ENCODE measurements at regions not wholly inside any gene's neighbourhood (a gene's known extent, or its start where the extent isn't known, plus 50 kb on each side); places are given as distances from the start of the nearest gene placed in this dataset.

DNA sequence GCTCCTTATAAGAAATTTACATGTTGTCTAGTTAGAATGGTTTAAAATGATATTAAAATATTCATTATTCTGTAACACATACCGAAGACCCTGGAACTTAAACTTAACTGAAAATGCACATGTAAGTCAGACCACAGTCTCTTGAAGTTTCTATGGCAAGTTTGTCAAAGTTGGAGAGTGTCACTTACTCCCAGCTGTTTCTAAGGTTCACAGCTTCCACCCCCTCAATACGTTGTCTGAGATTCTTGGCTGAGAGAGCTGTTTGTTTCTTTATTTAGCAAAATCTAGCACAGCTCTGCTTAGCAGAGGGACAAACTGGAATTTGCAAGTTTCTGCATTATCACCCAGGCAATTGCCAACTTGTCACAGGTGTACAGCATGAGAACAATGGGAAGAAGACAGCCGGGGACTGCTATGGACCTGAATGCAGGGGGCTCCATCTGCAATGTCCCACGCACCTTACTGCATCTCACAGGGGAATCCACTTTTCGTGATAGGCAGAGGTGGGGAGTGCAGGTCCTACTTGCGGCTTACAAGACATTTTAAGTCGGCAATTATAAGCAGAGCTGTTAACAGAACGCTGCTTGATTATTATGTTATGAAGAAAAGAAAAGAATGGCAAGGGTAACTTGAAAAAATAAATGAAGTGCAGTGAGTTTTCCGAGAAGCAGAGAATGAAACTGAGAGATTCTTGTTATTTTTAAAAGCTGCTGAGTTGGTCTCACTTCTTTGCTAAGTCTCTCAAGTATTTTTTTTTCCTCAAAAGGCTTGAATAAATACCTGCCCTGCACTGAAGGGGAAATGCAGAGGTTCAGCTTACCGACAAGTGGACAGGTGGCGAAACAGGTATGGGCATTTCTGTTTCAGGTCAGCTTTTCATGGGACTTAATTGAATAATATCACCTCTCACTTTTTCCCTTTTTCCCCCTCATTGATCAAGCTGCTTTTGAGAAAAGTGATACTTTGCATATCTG lies 1072.1 kb upstream of the FANCL start:
- Histone ChIP-seq H3F3A (ENCODE audit: insufficient read depth, low read length) (no peaks in the 10 kb centered on the region), H3K9ac (ENCODE audit: low read length) (no peak overlapping the region), H3K4me2 (ENCODE audit: low read length) (no peak overlapping the region), H3K4me3 (ENCODE audit: low read depth, low read length, poor library complexity, severe bottlenecking) (no peak overlapping the region), H2AFZ (ENCODE audit: low read length) (no peak overlapping the region), H3K79me2 (ENCODE audit: insufficient read depth, low read length) (no peaks in the 10 kb centered on the region), H3K9me3 (ENCODE audit: low read length) (no peaks in the 10 kb centered on the region), H3K27me3 (ENCODE audit: insufficient read depth, low read length) (no peaks in the 10 kb centered on the region), H3K9me2 (ENCODE audit: low read depth, low read length) (no peaks in the 10 kb centered on the region), H3K27ac (ENCODE audit: low read depth, low read length, poor library complexity, severe bottlenecking) (no peak overlapping the region), H3K4me1 (ENCODE audit: insufficient read depth, low read length, severe bottlenecking) (no peaks in the 10 kb centered on the region), H4K20me1 (ENCODE audit: insufficient read depth, low read length) (no peaks in the 10 kb centered on the region), H3K36me3 (ENCODE audit: insufficient read depth, low read length) (no peaks in the 10 kb centered on the region)
- TF ChIP-seq EZH2 (IDR thresholded peaks at IDR 0.05; ENCODE audit: borderline replicate concordance, low read length) (no peak), CTCF (IDR thresholded peaks at IDR 0.05; ENCODE audit: low read length) (no peak)

DNA sequence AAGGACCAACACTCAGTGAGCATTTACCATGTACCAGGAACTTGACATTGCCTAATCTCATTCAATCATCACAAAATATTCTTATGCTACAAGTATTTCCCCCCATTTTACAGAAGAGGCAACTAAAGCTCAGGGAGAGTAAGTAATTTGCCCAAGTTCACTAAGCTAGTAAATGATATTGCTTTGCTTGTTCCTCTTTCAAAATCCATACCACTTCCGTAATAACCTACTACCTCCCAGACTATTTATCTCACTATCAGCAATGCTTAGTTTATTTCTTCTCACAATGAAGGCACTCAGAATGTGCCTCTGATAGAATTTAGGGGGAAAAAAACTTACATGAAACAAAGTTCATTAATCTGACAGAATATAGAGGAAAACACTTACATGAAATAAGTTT lies 1070.9 kb upstream of the FANCL start:
- no peaks in the 10 kb centered on the region for H3F3A ChIP-seq (ENCODE audit: insufficient read depth, low read length)
- no peak overlapping the region for H2AFZ ChIP-seq (ENCODE audit: low read length)
- H3K9me2 ChIP-seq (ENCODE audit: low read depth, low read length), result no peaks in the 10 kb centered on the region
- H3K79me2 ChIP-seq (ENCODE audit: insufficient read depth, low read length), result no peaks in the 10 kb centered on the region
- no peak overlapping the region for H3K9ac ChIP-seq (ENCODE audit: low read length)
- no peaks in the 10 kb centered on the region for H3K9me3 ChIP-seq (ENCODE audit: low read length)
- no peaks in the 10 kb centered on the region for H3K4me1 ChIP-seq (ENCODE audit: insufficient read depth, low read length, severe bottlenecking)
- no peak overlapping the region for H3K27ac ChIP-seq (ENCODE audit: low read depth, low read length, poor library complexity, severe bottlenecking)
- no peaks in the 10 kb centered on the region for H3K27me3 ChIP-seq (ENCODE audit: insufficient read depth, low read length)
- H3K36me3 ChIP-seq (ENCODE audit: insufficient read depth, low read length), result no peaks in the 10 kb centered on the region
- H3K4me2 ChIP-seq (ENCODE audit: low read length), result no peak overlapping the region
- no peaks in the 10 kb centered on the region for H4K20me1 ChIP-seq (ENCODE audit: insufficient read depth, low read length)
- no peak overlapping the region for H3K4me3 ChIP-seq (ENCODE audit: low read depth, low read length, poor library complexity, severe bottlenecking)
- TF ChIP-seq CTCF (IDR thresholded peaks at IDR 0.05; ENCODE audit: low read length) (no peak), EZH2 (IDR thresholded peaks at IDR 0.05; ENCODE audit: borderline replicate concordance, low read length) (no peak)

DNA sequence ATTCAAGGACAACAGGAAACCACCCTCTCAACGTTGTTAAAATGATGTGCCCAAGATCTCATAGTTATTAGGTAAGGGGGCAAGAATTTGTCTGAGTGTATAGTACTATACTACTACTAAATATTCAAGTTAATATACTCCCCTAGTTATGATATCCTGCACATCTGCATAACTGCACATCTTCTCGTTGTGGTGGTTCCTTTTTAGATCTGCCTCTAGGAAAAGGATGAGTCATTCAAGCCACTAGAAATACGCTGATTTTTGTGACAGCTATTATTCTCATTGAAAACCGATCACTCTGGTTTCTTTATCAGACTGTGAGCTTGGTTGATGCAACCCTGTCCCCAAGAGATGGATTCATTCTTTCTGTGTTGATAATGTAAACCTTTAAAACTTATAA lies 1067.0 kb upstream of the FANCL start:
- H3K27ac ChIP-seq (ENCODE audit: low read depth, low read length, poor library complexity, severe bottlenecking), result no peak overlapping the region
- no peaks in the 10 kb centered on the region for H3K79me2 ChIP-seq (ENCODE audit: insufficient read depth, low read length)
- TF ChIP-seq EZH2 (IDR thresholded peaks at IDR 0.05; ENCODE audit: borderline replicate concordance, low read length) (no peak), CTCF (IDR thresholded peaks at IDR 0.05; ENCODE audit: low read length) (no peak)
- no peaks in the 10 kb centered on the region for H3K9me2 ChIP-seq (ENCODE audit: low read depth, low read length)
- H3K4me1 ChIP-seq (ENCODE audit: insufficient read depth, low read length, severe bottlenecking), result no peaks in the 10 kb centered on the region
- H3K9me3 ChIP-seq (ENCODE audit: low read length), result no peaks in the 10 kb centered on the region
- H4K20me1 ChIP-seq (ENCODE audit: insufficient read depth, low read length), result no peaks in the 10 kb centered on the region
- H3K36me3 ChIP-seq (ENCODE audit: insufficient read depth, low read length), result no peaks in the 10 kb centered on the region
- H3F3A ChIP-seq (ENCODE audit: insufficient read depth, low read length), result no peaks in the 10 kb centered on the region
- H3K9ac ChIP-seq (ENCODE audit: low read length), result no peak overlapping the region
- no peaks in the 10 kb centered on the region for H3K27me3 ChIP-seq (ENCODE audit: insufficient read depth, low read length)
- no peak overlapping the region for H3K4me3 ChIP-seq (ENCODE audit: low read depth, low read length, poor library complexity, severe bottlenecking)
- no peak overlapping the region for H2AFZ ChIP-seq (ENCODE audit: low read length)
- H3K4me2 ChIP-seq (ENCODE audit: low read length), result no peak overlapping the region

Data from OCI-LY1 (cell line).